22Rv1 (cell line): ENCODE measurements at regions not wholly inside any gene's neighbourhood (a gene's known extent, or its start where the extent isn't known, plus 50 kb on each side); places are given as distances from the start of the nearest gene placed in this dataset.

Experiments used
- H3K27ac ChIP-seq: fragments of 450-650 bp; 2 replicates; pipeline ENCODE4 v1.5.1; 2017
- ZFX ChIP-seq: fragments of 450-650 bp; IDR thresholded peaks from 2 replicates; pipeline ENCODE4 v1.6.1; 2017; ENCODE audit warnings: antibody characterized with exemption, borderline replicate concordance
- TF ChIP-seq, protein P1 (sequence below): fragments of 450-650 bp; IDR thresholded peaks from 2 replicates; pipeline ENCODE4 v1.5.1; 2017; ENCODE audit warnings: mild to moderate bottlenecking

DNA sequence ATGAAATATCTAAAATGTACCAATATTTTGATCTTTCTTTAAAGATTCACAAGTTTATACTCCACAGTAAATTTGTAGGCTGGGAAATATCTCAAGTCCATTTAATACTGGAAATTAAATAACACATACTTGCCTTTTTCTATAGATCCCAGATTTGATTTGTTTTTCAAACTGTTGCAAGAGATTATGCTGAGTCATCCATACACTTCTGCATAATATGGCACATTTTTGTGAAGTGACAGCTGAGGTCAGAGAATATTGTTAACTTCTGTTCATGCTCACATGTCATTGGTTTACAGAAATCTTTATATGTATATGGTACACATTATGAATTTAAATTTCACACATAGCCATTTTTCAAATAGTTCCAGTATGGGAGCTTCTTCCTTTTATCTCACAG lies 1066.3 kb upstream of the NUDT12 start:
- no peak for TF ChIP-seq ZFX
- TF ChIP-seq, protein P1, sequence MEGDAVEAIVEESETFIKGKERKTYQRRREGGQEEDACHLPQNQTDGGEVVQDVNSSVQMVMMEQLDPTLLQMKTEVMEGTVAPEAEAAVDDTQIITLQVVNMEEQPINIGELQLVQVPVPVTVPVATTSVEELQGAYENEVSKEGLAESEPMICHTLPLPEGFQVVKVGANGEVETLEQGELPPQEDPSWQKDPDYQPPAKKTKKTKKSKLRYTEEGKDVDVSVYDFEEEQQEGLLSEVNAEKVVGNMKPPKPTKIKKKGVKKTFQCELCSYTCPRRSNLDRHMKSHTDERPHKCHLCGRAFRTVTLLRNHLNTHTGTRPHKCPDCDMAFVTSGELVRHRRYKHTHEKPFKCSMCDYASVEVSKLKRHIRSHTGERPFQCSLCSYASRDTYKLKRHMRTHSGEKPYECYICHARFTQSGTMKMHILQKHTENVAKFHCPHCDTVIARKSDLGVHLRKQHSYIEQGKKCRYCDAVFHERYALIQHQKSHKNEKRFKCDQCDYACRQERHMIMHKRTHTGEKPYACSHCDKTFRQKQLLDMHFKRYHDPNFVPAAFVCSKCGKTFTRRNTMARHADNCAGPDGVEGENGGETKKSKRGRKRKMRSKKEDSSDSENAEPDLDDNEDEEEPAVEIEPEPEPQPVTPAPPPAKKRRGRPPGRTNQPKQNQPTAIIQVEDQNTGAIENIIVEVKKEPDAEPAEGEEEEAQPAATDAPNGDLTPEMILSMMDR, result no peak

DNA sequence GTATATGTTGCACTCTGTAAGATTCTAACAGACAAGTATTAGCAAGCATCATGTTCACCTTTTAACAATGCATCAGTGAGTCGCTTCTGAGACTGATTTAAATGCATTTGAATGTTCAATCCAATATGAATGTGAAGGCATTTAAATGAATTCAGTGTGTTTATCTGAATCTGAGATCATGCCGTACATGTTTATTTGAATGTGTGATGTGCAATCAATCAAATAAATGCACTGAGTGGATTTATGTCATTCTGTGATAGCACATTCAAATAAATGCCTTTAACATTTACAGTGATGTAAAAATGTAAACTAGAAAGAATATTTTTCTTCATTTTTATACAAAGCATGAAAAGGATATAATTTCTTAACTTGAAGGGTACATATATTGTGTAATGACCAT lies 1063.5 kb upstream of the NUDT12 start:
- H3K27ac ChIP-seq, result no peak overlapping the region
- TF ChIP-seq, protein P1, result no peak
- no peak for TF ChIP-seq ZFX

More for the DNA sequence above, 1066.3 kb upstream of the NUDT12 start:
- H3K27ac ChIP-seq, result no peak overlapping the region

DNA sequence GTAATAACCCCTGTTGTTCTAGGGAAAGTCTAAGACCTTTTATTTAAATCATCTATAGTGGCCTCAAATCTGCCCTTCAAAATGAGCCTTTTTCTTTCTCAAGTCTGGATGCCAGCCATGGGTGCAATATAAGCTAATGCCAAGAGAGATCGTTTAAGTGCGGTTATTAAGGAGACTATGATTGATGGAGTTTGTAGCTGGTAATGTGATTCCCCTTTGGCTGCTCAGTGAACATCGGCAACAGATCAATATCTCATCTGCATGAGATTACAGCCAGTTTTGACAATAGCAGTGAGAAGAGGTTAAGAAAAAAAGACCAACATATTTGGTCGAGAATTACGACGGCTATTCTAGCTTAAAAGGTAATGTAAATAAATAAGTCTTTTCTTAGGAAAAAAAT lies 1049.4 kb upstream of the NUDT12 start:
- TF ChIP-seq ZFX, result no peak
- TF ChIP-seq, protein P1, result no peak

DNA sequence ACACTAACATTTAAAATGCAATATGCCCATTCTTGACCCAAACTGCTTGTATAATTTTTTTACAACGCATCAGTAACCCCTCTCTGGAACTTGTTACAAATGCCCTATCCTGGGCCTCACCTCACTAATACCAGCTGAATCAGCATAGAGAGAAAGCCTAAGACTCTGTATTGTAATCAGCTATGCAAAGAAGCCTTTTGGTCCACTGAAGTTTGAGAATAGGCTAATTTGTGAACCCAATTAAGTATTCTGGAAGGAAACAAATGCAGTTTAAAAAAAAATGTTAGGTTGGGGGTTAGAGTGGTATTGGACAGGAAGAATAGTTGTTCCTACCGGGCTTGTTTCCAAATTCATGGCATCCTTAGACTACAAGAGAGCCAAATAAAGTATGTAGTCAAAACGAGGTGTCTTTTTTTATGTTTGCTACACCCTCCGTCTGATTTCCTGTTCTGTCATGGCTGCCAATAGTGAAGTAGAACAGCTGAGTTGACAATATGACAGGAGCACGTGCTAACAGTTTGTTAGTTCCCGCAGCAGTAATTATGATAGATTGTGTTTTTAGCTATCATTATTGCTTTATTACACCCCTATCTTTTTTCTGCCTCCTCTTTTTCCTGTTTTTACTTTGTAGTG lies 1048.7 kb upstream of the NUDT12 start:
- H3K27ac ChIP-seq, result no peak overlapping the region
- no peak for TF ChIP-seq ZFX
- TF ChIP-seq, protein P1, result no peak

More for the DNA sequence above, 1049.4 kb upstream of the NUDT12 start:
- H3K27ac ChIP-seq, result no peak overlapping the region

DNA sequence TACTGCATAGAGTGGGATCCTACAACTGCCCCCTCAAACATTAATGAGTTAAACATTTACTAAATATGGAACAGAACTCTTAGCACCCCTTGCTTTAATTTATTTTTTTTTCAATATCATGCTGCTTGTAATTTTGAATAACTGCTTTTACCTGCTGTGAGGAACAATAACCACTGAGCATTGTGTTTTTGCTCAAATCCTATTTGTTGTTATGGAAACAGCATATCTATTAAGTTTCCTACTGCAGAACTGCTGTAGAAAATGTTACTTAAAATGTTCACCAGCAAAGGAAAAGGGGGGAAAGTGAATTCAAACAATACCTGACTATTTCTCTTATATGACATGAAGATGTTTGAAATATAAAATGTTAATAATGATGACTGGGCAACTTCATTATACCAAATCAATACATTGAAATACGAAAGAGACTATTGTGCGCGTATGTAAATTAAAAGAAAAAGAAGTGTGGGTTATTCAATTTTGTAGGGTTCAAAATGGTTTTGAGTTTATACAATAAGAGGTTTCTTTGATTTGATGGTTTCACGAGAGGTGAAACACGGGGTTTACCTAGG lies 1043.8 kb upstream of the NUDT12 start:
- TF ChIP-seq, protein P1, result no peak
- no peak for TF ChIP-seq ZFX
- H3K27ac ChIP-seq, result no peak overlapping the region

DNA sequence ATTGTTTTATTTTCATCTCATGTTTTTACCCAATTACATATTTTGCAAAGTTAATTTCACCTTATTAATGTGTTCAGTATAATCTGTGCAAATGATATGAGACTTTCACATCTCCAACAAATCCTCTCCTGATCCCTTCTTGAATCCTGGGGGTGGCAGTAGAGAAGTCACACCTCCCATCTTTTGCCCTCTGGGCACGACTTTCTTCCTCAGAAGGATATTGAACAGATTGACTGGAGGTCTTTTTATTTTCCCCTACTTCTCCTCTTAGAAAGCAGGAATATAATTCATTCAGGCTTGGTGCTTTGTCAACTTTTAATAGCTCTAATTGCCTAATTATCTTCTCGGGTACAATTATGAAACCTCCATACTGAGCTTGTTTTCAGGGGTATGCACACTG lies 1037.1 kb upstream of the NUDT12 start:
- TF ChIP-seq, protein P1, result no peak
- TF ChIP-seq ZFX, result no peak
- no peak overlapping the region for H3K27ac ChIP-seq

DNA sequence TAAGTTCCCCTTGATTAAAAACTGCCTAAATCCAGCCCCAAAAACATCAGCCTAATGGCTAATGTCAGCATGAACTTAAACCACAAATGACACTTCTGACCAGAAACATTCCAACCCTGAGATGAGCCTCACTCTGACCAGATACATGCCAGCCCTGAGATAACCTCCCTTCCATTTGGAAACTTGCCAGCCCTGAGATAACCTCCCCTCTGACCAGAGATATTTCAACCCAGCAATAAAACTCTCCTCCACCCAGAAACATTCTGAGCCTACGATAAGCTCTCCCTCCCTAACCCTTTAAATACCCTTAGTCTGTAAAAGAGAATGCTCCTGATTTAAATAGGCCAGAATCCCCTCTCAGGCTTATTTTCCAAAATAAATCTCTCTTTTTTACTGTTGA lies 1035.7 kb upstream of the NUDT12 start:
- TF ChIP-seq ZFX, result no peak
- TF ChIP-seq, protein P1, result no peak
- H3K27ac ChIP-seq, result no peak overlapping the region
